ENCODE measurements at regions not wholly inside any gene's neighbourhood (a gene's known extent, or its start where the extent isn't known, plus 50 kb on each side); places are given as distances from the start of the nearest gene placed in this dataset.

DNA sequence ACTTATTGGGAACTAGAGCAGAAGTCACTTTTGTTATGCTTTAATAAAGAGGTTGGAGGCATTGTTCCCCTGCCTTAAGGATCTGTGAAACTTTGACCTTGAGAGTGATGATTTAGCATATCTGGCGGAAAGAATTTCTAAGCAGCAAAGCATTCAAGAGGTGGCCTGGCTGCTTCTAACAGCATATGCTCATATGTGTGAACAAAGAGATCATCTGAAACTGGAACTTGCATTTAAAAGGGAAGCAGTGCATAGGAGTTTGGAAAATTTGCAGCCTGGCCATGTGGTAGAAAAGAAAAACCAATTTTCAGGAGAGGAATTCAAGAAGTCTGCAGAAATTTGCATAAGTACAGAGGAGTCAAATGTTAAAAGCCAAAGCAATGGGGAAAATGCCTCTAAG is 56.4 kb upstream of the GOLIM4 start:
- H3K9me3 ChIP-seq (ENCODE audit: low read depth, low read length), result no peaks in the 10 kb centered on the region
- H3K36me3 ChIP-seq (ENCODE audit: insufficient read depth, low read length), result no peaks in the 10 kb centered on the region
- no peak for TF ChIP-seq POLR2AphosphoS5 (IDR thresholded peaks at IDR 0.05; ENCODE audit: borderline replicate concordance, low read depth, low read length)
- no peak for TF ChIP-seq FOXP2 (optimal IDR thresholded peaks at IDR 0.05; ENCODE audit: control extremely low read depth, extremely low read length, insufficient read depth)
- H3K9ac ChIP-seq (ENCODE audit: insufficient read length), result no peak overlapping the region
- H3K27ac ChIP-seq, result no peak overlapping the region
- DNase-seq (ENCODE audit: low read depth, low spot score), result no peak
- no peak overlapping the region for H3K4me3 ChIP-seq
